Sigmoid colon (tissue), 4 donors: ENCODE measurements at regions not wholly inside any gene's neighbourhood (a gene's known extent, or its start where the extent isn't known, plus 50 kb on each side); places are given as distances from the start of the nearest gene placed in this dataset.

Experiments
- EP300 ChIP-seq, 4 donors: sonication (generic); formaldehyde crosslinking; IDR thresholded peaks; one replicate each; pipeline ENCODE4 v1.6.1; 2017; ENCODE audit warnings: antibody characterized with exemption in 4 of 4
- POLR2A ChIP-seq, 2 donors: fragments of 450-650 bp; IDR thresholded peaks; one replicate each; pipeline ENCODE4 v1.6.1; 2016; ENCODE audit warnings: antibody characterized with exemption in 2 of 2, mild to moderate bottlenecking in 2 of 2, moderate library complexity in 2 of 2
- POLR2AphosphoS5 ChIP-seq, 4 donors: sonication (generic); formaldehyde crosslinking; IDR thresholded peaks; one replicate each; pipeline ENCODE4 v1.6.1; 2017; ENCODE audit warnings: antibody characterized with exemption in 4 of 4
- TF ChIP-seq, protein P1 (sequence below), 4 experiments: fragments of 450-650 bp in 3 of 4; fragments of 200-600 bp in 1 of 4; IDR thresholded peaks; one replicate each; pipeline ENCODE4 v1.5.1; 2016 to 2019; ENCODE audit warnings: antibody characterized with exemption in 4 of 4, mild to moderate bottlenecking in 3 of 4, moderate library complexity in 2 of 4

DNA sequence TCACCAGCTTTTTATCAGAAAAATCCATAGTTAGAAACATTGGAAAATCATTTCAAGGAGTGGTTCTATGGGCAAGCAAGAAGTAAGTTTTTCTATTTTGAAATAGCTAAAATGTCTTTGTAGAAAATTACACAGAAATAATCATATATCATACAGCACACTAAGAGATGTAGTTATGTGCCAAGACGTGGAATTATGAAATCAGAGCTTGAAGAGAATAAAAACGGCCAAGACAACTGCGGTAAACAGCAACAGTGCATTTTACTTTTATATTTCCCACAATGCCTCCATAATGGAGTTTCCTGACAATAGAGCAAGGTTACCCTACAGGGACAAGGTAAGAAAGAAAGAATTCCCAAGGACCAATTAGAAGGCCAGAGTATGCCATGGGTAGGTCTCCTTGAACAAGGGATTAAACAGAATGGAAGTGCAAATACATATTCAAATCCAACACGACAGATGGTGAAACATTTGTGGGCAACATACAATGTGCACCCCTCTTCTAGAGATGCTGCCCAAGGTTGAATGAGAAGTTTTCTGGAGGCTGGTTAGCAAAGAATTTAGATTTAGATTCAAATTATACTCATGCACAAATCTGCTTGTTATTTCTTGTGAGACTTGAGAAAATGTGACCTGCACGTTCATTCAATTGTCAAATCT lies 76.1 kb upstream of the BTG1 start:
- TF ChIP-seq, protein P1, sequence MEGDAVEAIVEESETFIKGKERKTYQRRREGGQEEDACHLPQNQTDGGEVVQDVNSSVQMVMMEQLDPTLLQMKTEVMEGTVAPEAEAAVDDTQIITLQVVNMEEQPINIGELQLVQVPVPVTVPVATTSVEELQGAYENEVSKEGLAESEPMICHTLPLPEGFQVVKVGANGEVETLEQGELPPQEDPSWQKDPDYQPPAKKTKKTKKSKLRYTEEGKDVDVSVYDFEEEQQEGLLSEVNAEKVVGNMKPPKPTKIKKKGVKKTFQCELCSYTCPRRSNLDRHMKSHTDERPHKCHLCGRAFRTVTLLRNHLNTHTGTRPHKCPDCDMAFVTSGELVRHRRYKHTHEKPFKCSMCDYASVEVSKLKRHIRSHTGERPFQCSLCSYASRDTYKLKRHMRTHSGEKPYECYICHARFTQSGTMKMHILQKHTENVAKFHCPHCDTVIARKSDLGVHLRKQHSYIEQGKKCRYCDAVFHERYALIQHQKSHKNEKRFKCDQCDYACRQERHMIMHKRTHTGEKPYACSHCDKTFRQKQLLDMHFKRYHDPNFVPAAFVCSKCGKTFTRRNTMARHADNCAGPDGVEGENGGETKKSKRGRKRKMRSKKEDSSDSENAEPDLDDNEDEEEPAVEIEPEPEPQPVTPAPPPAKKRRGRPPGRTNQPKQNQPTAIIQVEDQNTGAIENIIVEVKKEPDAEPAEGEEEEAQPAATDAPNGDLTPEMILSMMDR (IDR thresholded peaks at IDR 0.05), result no peak
- TF ChIP-seq POLR2A (IDR thresholded peaks at IDR 0.05), result no peak
- no peak for TF ChIP-seq POLR2AphosphoS5 (IDR thresholded peaks at IDR 0.05)
- TF ChIP-seq EP300 (IDR thresholded peaks at IDR 0.05), result no peak
